HG02642 (cell line): ENCODE measurements at regions not wholly inside any gene's neighbourhood (a gene's known extent, or its start where the extent isn't known, plus 50 kb on each side); places are given as distances from the start of the nearest gene placed in this dataset.

Experiments used
- ATAC-seq: cut with Tn5 transposase; IDR thresholded peaks from one replicate; pipeline ENCODE4 v1.9.1; 2021; ENCODE audit warnings: mild to moderate bottlenecking; ENCODE audit not compliant: unreplicated experiment, poor library complexity

- ATAC-seq = no peak
Observed at GRCh38 chr11:130582176-130582575, 133.7 kb downstream of the ADAMTS15 start.

GRCh38 chr11:130582981-130583380 lies 134.5 kb downstream of the ADAMTS15 start:
- no peak for ATAC-seq

GRCh38 chr11:130583801-130584211 lies 135.4 kb downstream of the ADAMTS15 start:
- no peak for ATAC-seq

GRCh38 chr11:130585545-130585944 lies 137.1 kb downstream of the ADAMTS15 start:
- ATAC-seq = no peak

- ATAC-seq = no peak
Observed at GRCh38 chr11:130587658-130588057, 139.2 kb downstream of the ADAMTS15 start.

GRCh38 chr11:130588471-130588870 lies 140.0 kb downstream of the ADAMTS15 start:
- ATAC-seq = no peak

- no peak for ATAC-seq
Observed at GRCh38 chr11:130592056-130592455, 143.6 kb downstream of the ADAMTS15 start.

GRCh38 chr11:130593064-130593463 lies 144.6 kb downstream of the ADAMTS15 start:
- no peak for ATAC-seq

GRCh38 chr11:130598433-130598832 lies 150.0 kb downstream of the ADAMTS15 start:
- no peak for ATAC-seq

GRCh38 chr11:130599073-130599654 lies 150.7 kb downstream of the ADAMTS15 start:
- ATAC-seq = no peak

GRCh38 chr11:130600139-130600538 lies 151.7 kb downstream of the ADAMTS15 start:
- no peak for ATAC-seq

GRCh38 chr11:130600616-130601015 lies 152.2 kb downstream of the ADAMTS15 start:
- ATAC-seq = no peak

- ATAC-seq = no peak
Observed at GRCh38 chr11:130601141-130601540, 152.7 kb downstream of the ADAMTS15 start.

- ATAC-seq = no peak
Observed at GRCh38 chr11:130601764-130602460, 153.5 kb downstream of the ADAMTS15 start.

GRCh38 chr11:130602641-130603334 lies 154.3 kb downstream of the ADAMTS15 start:
- ATAC-seq = no peak

- no peak for ATAC-seq
Observed at GRCh38 chr11:130603335-130603906, 155.0 kb downstream of the ADAMTS15 start.

GRCh38 chr11:130604606-130605005 lies 156.2 kb downstream of the ADAMTS15 start:
- no peak for ATAC-seq

- no peak for ATAC-seq
Observed at GRCh38 chr11:130606178-130606577, 157.7 kb downstream of the ADAMTS15 start.

- no peak for ATAC-seq
Observed at GRCh38 chr11:130606781-130607511, 158.5 kb downstream of the ADAMTS15 start.

- no peak for ATAC-seq
Observed at GRCh38 chr11:130608287-130608686, 159.8 kb downstream of the ADAMTS15 start.
